B cell (primary cell): ENCODE measurements at regions not wholly inside any gene's neighbourhood (a gene's known extent, or its start where the extent isn't known, plus 50 kb on each side); places are given as distances from the start of the nearest gene placed in this dataset.
"Not testable (repeated sequence)": the region's sequence is repeated elsewhere in the genome, so short reads cannot be mapped to it uniquely, and the experiment has no call there.

Source experiments
- ATAC-seq: fragments of 200-7000 bp; cut with Tn5 transposase; one replicate; pipeline ENCODE4 v1.10.0; 2021; ENCODE audit warnings: low read depth, mild to moderate bottlenecking, moderate number of reproducible peaks, moderate library complexity
- CTCF ChIA-PET: fragments of 350-600 bp; sonication (Branson Sonifier 250); formaldehyde crosslinking; loops from one replicate; lab custom pipeline; 2021; ENCODE audit warnings: antibody characterized with exemption, inconsistent platforms; lab: Charles Lee
- POLR2A ChIA-PET: fragments of 350-600 bp; sonication (Branson Sonifier 250); formaldehyde crosslinking; loops from one replicate; lab custom pipeline; 2021; ENCODE audit warnings: antibody characterized with exemption; lab: Charles Lee
- DNase-seq: peaks from one replicate; pipeline ENCODE4 v3.0.0; 2013
- H2AFZ ChIP-seq: 2 replicates; pipeline ENCODE4 v1.6.1; 2012; ENCODE audit warnings: mild to moderate bottlenecking, low read depth, low read length; ENCODE audit not compliant: insufficient read depth, poor library complexity, severe bottlenecking
- H3K27ac ChIP-seq, 2 donors: 1 replicate in 1 of 2; 2 replicates in 1 of 2; pipeline ENCODE4 v1.5.1; 2012 to 2013; ENCODE audit warnings: low read length in 2 of 2, mild to moderate bottlenecking in 2 of 2, moderate library complexity in 1 of 2
- H3K27me3 ChIP-seq, 4 experiments: fragments of 200-600 bp in 1 of 4; sonication (generic) in 1 of 4; replicated peaks in 1 of 4; 1 replicate in 2 of 4; 2 replicates in 2 of 4; pipeline versions ENCODE4 v1.6.1 to v1.7.0; 2013 to 2016; ENCODE audit warnings: low read length in 3 of 4, mild to moderate bottlenecking in 2 of 4, mixed read lengths in 1 of 4, moderate library complexity in 1 of 4; ENCODE audit not compliant: insufficient read depth in 4 of 4, control insufficient read depth in 3 of 4; ENCODE audit errors: control extremely low read depth in 1 of 4
- H3K36me3 ChIP-seq, 2 experiments: replicated peaks in 1 of 2; 1 replicate in 1 of 2; 2 replicates in 1 of 2; pipeline versions ENCODE4 v1.6.1 to v1.7.1; 2013; ENCODE audit warnings: low read length in 1 of 2; ENCODE audit not compliant: insufficient read depth in 2 of 2, control insufficient read depth in 1 of 2; ENCODE audit errors: control extremely low read depth in 1 of 2, extremely low read depth in 1 of 2
- H3K4me1 ChIP-seq, 2 donors: fragments of 200-600 bp in 1 of 2; sonication (generic) in 1 of 2; 1 replicate in 1 of 2; 2 replicates in 1 of 2; pipeline versions ENCODE4 v1.5.1 to v1.6.1; 2013 to 2017; ENCODE audit warnings: low read length in 2 of 2; ENCODE audit not compliant: control insufficient read depth in 2 of 2, insufficient read depth in 2 of 2
- H3K4me2 ChIP-seq: replicated peaks from 2 replicates; pipeline ENCODE3; 2012; ENCODE audit warnings: mild to moderate bottlenecking, low read depth, low read length; ENCODE audit not compliant: poor library complexity, severe bottlenecking
- H3K4me3 ChIP-seq, 5 experiments: fragments of 200-600 bp in 1 of 5; sonication (generic) in 1 of 5; 1 replicate in 3 of 5; 2 replicates in 2 of 5; pipeline versions ENCODE4 v1.5.1 to v1.7.0; 2011 to 2016; ENCODE audit warnings: low read length in 4 of 5, mild to moderate bottlenecking in 4 of 5, low read depth in 2 of 5, control low read depth in 1 of 5, moderate library complexity in 1 of 5; ENCODE audit not compliant: insufficient read depth in 1 of 5; ENCODE audit errors: control extremely low read depth in 1 of 5, extremely low read depth in 1 of 5
- H3K79me2 ChIP-seq: fragments of 200-600 bp; sonication (generic); one replicate; pipeline ENCODE4 v1.6.0; 2016; ENCODE audit warnings: low read length; ENCODE audit not compliant: control insufficient read depth, insufficient read depth
- H3K9ac ChIP-seq: fragments of 200-600 bp; sonication (generic); 2 replicates; pipeline ENCODE4 v1.6.1; 2017; ENCODE audit warnings: mild to moderate bottlenecking, low read length, moderate library complexity
- H3K9me3 ChIP-seq, 3 donors: one replicate each; pipeline versions ENCODE4 v1.6.1 to v1.7.1; 2013; ENCODE audit warnings: low read length in 2 of 3; ENCODE audit not compliant: control insufficient read depth in 2 of 3, insufficient read depth in 1 of 3; ENCODE audit errors: control extremely low read depth in 1 of 3
- H4K20me1 ChIP-seq: 2 replicates; pipeline ENCODE4 v1.6.0; 2012; ENCODE audit warnings: mild to moderate bottlenecking, low read length; ENCODE audit not compliant: insufficient read depth, control insufficient read depth, poor library complexity, severe bottlenecking
- H3K27ac Mint-ChIP-seq: one replicate; pipeline ENCODE4 v1.8.0; 2021; ENCODE audit warnings: mixed read lengths
- H3K27me3 Mint-ChIP-seq: one replicate; pipeline ENCODE4 v1.8.0; 2021; ENCODE audit warnings: mixed read lengths
- H3K4me1 Mint-ChIP-seq: one replicate; pipeline ENCODE4 v1.8.0; 2021; ENCODE audit warnings: mixed read lengths
- H3K4me3 Mint-ChIP-seq: one replicate; pipeline ENCODE4 v1.8.0; 2021; ENCODE audit warnings: mixed read lengths
- H3K9me3 Mint-ChIP-seq: one replicate; pipeline ENCODE4 v1.8.0; 2022; ENCODE audit warnings: mixed read lengths; ENCODE audit not compliant: insufficient read depth
- CTCF ChIP-seq: fragments of 200-600 bp; IDR thresholded peaks from one replicate; pipeline ENCODE4 v1.8.0; 2022; ENCODE audit warnings: antibody characterized with exemption, mild to moderate bottlenecking
- EZH2 ChIP-seq: IDR thresholded peaks from 2 replicates; pipeline ENCODE4 v1.6.1; 2012; ENCODE audit warnings: borderline replicate concordance, low read depth, mild to moderate bottlenecking, moderate library complexity, low read length; ENCODE audit not compliant: insufficient read depth, poor library complexity, severe bottlenecking
- WGBS: methylation state at CpG from one replicate; pipeline ENCODE4 v1.1.5; 2013; ENCODE audit warnings: missing lambda C conversion rate; ENCODE audit not compliant: insufficient coverage; 5-methylcytosine and 5-hydroxymethylcytosine counted together
- intact Hi-C: fragments of 100-400 bp; cut with micrococcal nuclease; formaldehyde crosslinking; loops from one replicate; pipeline ENCODE4 v1.10.0; 2022

- Mint-ChIP-seq H3K4me1 (no peaks in the 10 kb centered on the region), H3K9me3 (no peaks in the 10 kb centered on the region), H3K27ac (no peak overlapping the region), H3K4me3 (no peak overlapping the region), H3K27me3 (no peaks in the 10 kb centered on the region)
- Histone ChIP-seq H3K4me1 (no peaks in the 10 kb centered on the region), H3K27me3 (no peaks in the 10 kb centered on the region), H3K79me2 (no peaks in the 10 kb centered on the region), H3K27ac (no peak overlapping the region), H2AFZ (no peak overlapping the region), H3K36me3 (no peaks in the 10 kb centered on the region), H3K4me2 (no peak overlapping the region), H3K9me3 (no peaks in the 10 kb centered on the region), H4K20me1 (no peaks in the 10 kb centered on the region), H3K9ac (no peak overlapping the region), H3K4me3 (no peak overlapping the region)
- no peak for ATAC-seq
- TF ChIP-seq EZH2 (no peak), CTCF (no peak)
- intact Hi-C loops: no loop called here
- DNase-seq: no peak
- ChIA-PET CTCF (no interaction called here), POLR2A (no interaction called here)
- 100% methylated on average over 1 of the region's 1 CpG for WGBS
These were observed 270.7 kb upstream of the CELF4 start for GRCh38 chr18:37836071-37836970.

GRCh38 chr18:37832010-37832695 lies 266.6 kb upstream of the CELF4 start:
- H3K27me3 Mint-ChIP-seq, H3K9me3 Mint-ChIP-seq, H3K27ac ChIP-seq, H3K9me3 ChIP-seq, H3K79me2 ChIP-seq, H3K27ac Mint-ChIP-seq, CTCF ChIA-PET, H3K4me1 ChIP-seq, H3K4me3 ChIP-seq, intact Hi-C loops, H2AFZ ChIP-seq, H3K36me3 ChIP-seq, H3K4me1 Mint-ChIP-seq, POLR2A ChIA-PET, H4K20me1 ChIP-seq, DNase-seq, ATAC-seq, H3K4me3 Mint-ChIP-seq, H3K9ac ChIP-seq, H3K4me2 ChIP-seq, H3K27me3 ChIP-seq: not testable (repeated sequence)
- 93% methylated on average over 13 of the region's 15 CpGs for WGBS
